Peyer's patch (tissue), 4 donors: ENCODE measurements at regions not wholly inside any gene's neighbourhood (a gene's known extent, or its start where the extent isn't known, plus 50 kb on each side); places are given as distances from the start of the nearest gene placed in this dataset.
A peak's percentile ranks its signal among the peaks of the same experiment; 100 is the strongest.

Experiments
- DNase-seq, 3 donors: peaks; one replicate each; pipeline ENCODE4 v3.0.0-alpha.2; 2017 to 2019
- H3K27ac ChIP-seq, 4 donors: fragments of 200-600 bp; sonication (generic); one replicate each; pipeline ENCODE4 v1.5.1; 2016 to 2019
- H3K27me3 ChIP-seq, 2 donors: fragments of 200-600 bp; sonication (generic); one replicate each; pipeline ENCODE4 v1.5.1; 2019
- H3K36me3 ChIP-seq, 3 donors: fragments of 200-600 bp; sonication (generic); one replicate each; pipeline ENCODE4 v1.5.1; 2016 to 2019
- H3K4me1 ChIP-seq, 4 donors: fragments of 200-600 bp; sonication (generic); one replicate each; pipeline ENCODE4 v1.5.1; 2016 to 2019
- H3K4me3 ChIP-seq, 4 donors: fragments of 200-600 bp; sonication (generic); 1 replicate in 3 of 4; 2 replicates in 1 of 4; pipeline ENCODE4 v1.5.1; 2016 to 2019; ENCODE audit warnings: mild to moderate bottlenecking in 1 of 4
- H3K9me3 ChIP-seq, 4 donors: fragments of 200-600 bp; sonication (generic); one replicate each; pipeline ENCODE4 v1.5.1; 2016 to 2019; ENCODE audit warnings: mild to moderate bottlenecking in 1 of 4
- CTCF ChIP-seq, 6 experiments: fragments of 450-650 bp in 4 of 6; fragments of 200-600 bp in 2 of 6; sonication (generic) in 1 of 6; IDR thresholded peaks; one replicate each; pipeline ENCODE4 v1.5.1; 2017 to 2019; ENCODE audit warnings: antibody characterized with exemption in 6 of 6, mild to moderate bottlenecking in 3 of 6, moderate library complexity in 1 of 6
- POLR2A ChIP-seq, 2 donors: fragments of 450-650 bp; IDR thresholded peaks; one replicate each; pipeline ENCODE4 v1.5.1; 2017; ENCODE audit warnings: antibody characterized with exemption in 2 of 2, mild to moderate bottlenecking in 2 of 2, moderate library complexity in 2 of 2

GRCh38 chr4:123106747-123107146 lies 184.3 kb upstream of the NUDT6 start:
- H3K27me3 ChIP-seq = no peaks in the 10 kb centered on the region
- DNase-seq = peak in 2 of 3 donors; percentile 27 to 41
- TF ChIP-seq CTCF (IDR thresholded peaks at IDR 0.05) (no peak), POLR2A (IDR thresholded peaks at IDR 0.05) (no peak)
- no peaks in the 10 kb centered on the region for H3K4me1 ChIP-seq
- no peaks in the 10 kb centered on the region for H3K9me3 ChIP-seq
- H3K36me3 ChIP-seq = no peaks in the 10 kb centered on the region
- H3K27ac ChIP-seq = no peak overlapping the region
- H3K4me3 ChIP-seq = no peak overlapping the region

GRCh38 chr4:123107444-123108252 lies 185.3 kb upstream of the NUDT6 start:
- peak in 2 of 3 donors; percentile 38 for DNase-seq
- Histone ChIP-seq H3K4me3 (no peak overlapping the region), H3K36me3 (no peaks in the 10 kb centered on the region), H3K4me1 (no peaks in the 10 kb centered on the region), H3K27me3 (no peaks in the 10 kb centered on the region), H3K27ac (no peak overlapping the region), H3K9me3 (no peaks in the 10 kb centered on the region)
- no peak for TF ChIP-seq POLR2A (IDR thresholded peaks at IDR 0.05)
- no peak for TF ChIP-seq CTCF (IDR thresholded peaks at IDR 0.05)

- DNase-seq = no peak
- no peaks in the 10 kb centered on the region for H3K27me3 ChIP-seq
- H3K9me3 ChIP-seq = no peaks in the 10 kb centered on the region
- no peak overlapping the region for H3K27ac ChIP-seq
- no peak for TF ChIP-seq CTCF (IDR thresholded peaks at IDR 0.05)
- TF ChIP-seq POLR2A (IDR thresholded peaks at IDR 0.05) = no peak
- H3K4me1 ChIP-seq = no peaks in the 10 kb centered on the region
- H3K36me3 ChIP-seq = no peaks in the 10 kb centered on the region
- H3K4me3 ChIP-seq = no peak overlapping the region
These were observed 186.7 kb upstream of the NUDT6 start for GRCh38 chr4:123109139-123109538.

- no peaks in the 10 kb centered on the region for H3K27me3 ChIP-seq
- H3K4me3 ChIP-seq = no peak overlapping the region
- DNase-seq = no peak
- H3K9me3 ChIP-seq = no peaks in the 10 kb centered on the region
- TF ChIP-seq CTCF (IDR thresholded peaks at IDR 0.05) = no peak
- TF ChIP-seq POLR2A (IDR thresholded peaks at IDR 0.05) = no peak
- H3K27ac ChIP-seq = peak overlapping the region in 1 of 4 donors; percentile 14
- no peaks in the 10 kb centered on the region for H3K36me3 ChIP-seq
- no peaks in the 10 kb centered on the region for H3K4me1 ChIP-seq
These were observed 187.8 kb upstream of the NUDT6 start for GRCh38 chr4:123110147-123110546.

- H3K36me3 ChIP-seq = no peaks in the 10 kb centered on the region
- H3K4me1 ChIP-seq = no peaks in the 10 kb centered on the region
- H3K27ac ChIP-seq = peak overlapping the region in 1 of 4 donors; percentile 14
- TF ChIP-seq POLR2A (IDR thresholded peaks at IDR 0.05) = no peak
- no peak for TF ChIP-seq CTCF (IDR thresholded peaks at IDR 0.05)
- H3K27me3 ChIP-seq = no peaks in the 10 kb centered on the region
- H3K9me3 ChIP-seq = no peaks in the 10 kb centered on the region
- no peak for DNase-seq
- no peak overlapping the region for H3K4me3 ChIP-seq
These were observed 188.3 kb upstream of the NUDT6 start for GRCh38 chr4:123110685-123111084.
